Stimulated activated naive B cell treated with anti-CD40 and anti-IgM and Interleukin-4, amounts not matched to agents 10 μg/mL and 1 μg/mL and 100 μg/mL, for 72 hours (primary cell): ENCODE measurements at regions not wholly inside any gene's neighbourhood (a gene's known extent, or its start where the extent isn't known, plus 50 kb on each side); places are given as distances from the start of the nearest gene placed in this dataset.
A peak's percentile ranks its signal among the peaks of the same experiment; 100 is the strongest.

Experiments
- ATAC-seq, 2 donors: fragments of 150-1000 bp; cut with Tn5 transposase; replicated peaks; 2 replicates each; pipeline ENCODE4 v1.10.0; 2021; ENCODE audit warnings: moderate library complexity in 1 of 2
- DNase-seq: peaks from one replicate; pipeline ENCODE4 v3.0.0; 2021
- H3K27ac Mint-ChIP-seq: one replicate; pipeline ENCODE4 v1.8.0; 2022; ENCODE audit warnings: mild to moderate bottlenecking, mixed read lengths
- H3K27me3 Mint-ChIP-seq, 2 donors: one replicate each; pipeline ENCODE4 v1.8.0; 2022; ENCODE audit warnings: mixed read lengths in 2 of 2
- H3K36me3 Mint-ChIP-seq, 2 donors: one replicate each; pipeline ENCODE4 v1.8.0; 2022; ENCODE audit warnings: mixed read lengths in 2 of 2, mild to moderate bottlenecking in 1 of 2
- H3K4me1 Mint-ChIP-seq, 2 donors: one replicate each; pipeline ENCODE4 v1.8.0; 2022; ENCODE audit warnings: mixed read lengths in 2 of 2, mild to moderate bottlenecking in 1 of 2
- H3K4me3 Mint-ChIP-seq, 2 donors: one replicate each; pipeline ENCODE4 v1.8.0; 2022; ENCODE audit warnings: mild to moderate bottlenecking in 2 of 2, mixed read lengths in 2 of 2, moderate library complexity in 1 of 2
- H3K9me3 Mint-ChIP-seq, 2 donors: one replicate each; pipeline ENCODE4 v1.8.0; 2022; ENCODE audit warnings: mixed read lengths in 2 of 2, mild to moderate bottlenecking in 1 of 2

GRCh38 chr15:94535298-94536048 is 304.1 kb downstream of the MCTP2 start:
- ATAC-seq = no peak
- peaks cover 18 to 22% of the 10 kb centered on the region in 2 donors for H3K27me3 Mint-ChIP-seq
- H3K4me3 Mint-ChIP-seq = no peak overlapping the region
- no peak overlapping the region for H3K27ac Mint-ChIP-seq
- no peaks in the 10 kb centered on the region for H3K4me1 Mint-ChIP-seq
- H3K36me3 Mint-ChIP-seq = no peaks in the 10 kb centered on the region
- no peaks in the 10 kb centered on the region for H3K9me3 Mint-ChIP-seq
- DNase-seq = no peak

- Mint-ChIP-seq H3K27ac (no peak overlapping the region), H3K4me1 (no peaks in the 10 kb centered on the region), H3K4me3 (no peak overlapping the region), H3K27me3 (peaks cover 13 to 22% of the 10 kb centered on the region in 2 donors), H3K36me3 (no peaks in the 10 kb centered on the region), H3K9me3 (no peaks in the 10 kb centered on the region)
- DNase-seq (no peak), ATAC-seq (no peak)
Measured at GRCh38 chr15:94536549-94536948, 305.2 kb downstream of the MCTP2 start.

- no peaks in the 10 kb centered on the region for H3K9me3 Mint-ChIP-seq
- H3K4me1 Mint-ChIP-seq = no peaks in the 10 kb centered on the region
- H3K4me3 Mint-ChIP-seq = no peak overlapping the region
- H3K27me3 Mint-ChIP-seq = peaks cover 12 to 22% of the 10 kb centered on the region in 2 donors
- DNase-seq (no peak), ATAC-seq (no peak)
- H3K36me3 Mint-ChIP-seq = no peaks in the 10 kb centered on the region
- no peak overlapping the region for H3K27ac Mint-ChIP-seq
Measured at GRCh38 chr15:94538280-94538679, 306.9 kb downstream of the MCTP2 start.

GRCh38 chr15:94542391-94542790 is 311.0 kb downstream of the MCTP2 start:
- DNase-seq (no peak), ATAC-seq (no peak)
- H3K36me3 Mint-ChIP-seq = no peaks in the 10 kb centered on the region
- peaks cover 13 to 14% of the 10 kb centered on the region in 2 donors for H3K27me3 Mint-ChIP-seq
- no peaks in the 10 kb centered on the region for H3K9me3 Mint-ChIP-seq
- no peak overlapping the region for H3K27ac Mint-ChIP-seq
- H3K4me3 Mint-ChIP-seq = no peak overlapping the region
- H3K4me1 Mint-ChIP-seq = no peaks in the 10 kb centered on the region

- no peak for DNase-seq
- no peaks in the 10 kb centered on the region for H3K36me3 Mint-ChIP-seq
- H3K9me3 Mint-ChIP-seq = no peaks in the 10 kb centered on the region
- H3K27me3 Mint-ChIP-seq = peaks cover 11% of the 10 kb centered on the region in 2 donors
- H3K4me3 Mint-ChIP-seq = no peak overlapping the region
- H3K27ac Mint-ChIP-seq = no peak overlapping the region
- H3K4me1 Mint-ChIP-seq = no peaks in the 10 kb centered on the region
- ATAC-seq = no peak
Measured at GRCh38 chr15:94546808-94547207, 315.4 kb downstream of the MCTP2 start.

GRCh38 chr15:94547711-94548110 is 316.4 kb downstream of the MCTP2 start:
- ATAC-seq = no peak
- Mint-ChIP-seq H3K4me3 (no peak overlapping the region), H3K4me1 (no peaks in the 10 kb centered on the region), H3K36me3 (no peaks in the 10 kb centered on the region), H3K9me3 (no peaks in the 10 kb centered on the region), H3K27ac (no peak overlapping the region), H3K27me3 (peaks cover 17 to 20% of the 10 kb centered on the region in 2 donors)
- no peak for DNase-seq

GRCh38 chr15:94555841-94556519 is 324.6 kb downstream of the MCTP2 start:
- no peaks in the 10 kb centered on the region for H3K36me3 Mint-ChIP-seq
- H3K4me3 Mint-ChIP-seq = no peak overlapping the region
- no peaks in the 10 kb centered on the region for H3K4me1 Mint-ChIP-seq
- H3K9me3 Mint-ChIP-seq = no peaks in the 10 kb centered on the region
- DNase-seq (no peak), ATAC-seq (no peak)
- H3K27me3 Mint-ChIP-seq = peaks cover 13 to 22% of the 10 kb centered on the region in 2 donors
- H3K27ac Mint-ChIP-seq = no peak overlapping the region

GRCh38 chr15:94561036-94561689 is 329.8 kb downstream of the MCTP2 start:
- no peak overlapping the region for H3K27ac Mint-ChIP-seq
- no peaks in the 10 kb centered on the region for H3K36me3 Mint-ChIP-seq
- no peak overlapping the region for H3K4me3 Mint-ChIP-seq
- DNase-seq (no peak), ATAC-seq (no peak)
- H3K4me1 Mint-ChIP-seq = no peaks in the 10 kb centered on the region
- H3K27me3 Mint-ChIP-seq = peaks cover 2 to 15% of the 10 kb centered on the region in 2 donors
- peaks cover 4% of the 10 kb centered on the region in 2 donors for H3K9me3 Mint-ChIP-seq

- DNase-seq = no peak
- no peak for ATAC-seq
- Mint-ChIP-seq H3K27me3 (peaks cover 12 to 19% of the 10 kb centered on the region in 2 donors), H3K4me1 (no peaks in the 10 kb centered on the region), H3K27ac (no peak overlapping the region), H3K36me3 (no peaks in the 10 kb centered on the region), H3K4me3 (no peak overlapping the region), H3K9me3 (peaks cover 4% of the 10 kb centered on the region in 2 donors)
Measured at GRCh38 chr15:94563456-94563855, 332.1 kb downstream of the MCTP2 start.

GRCh38 chr15:94576889-94577533 is 345.6 kb downstream of the MCTP2 start:
- Mint-ChIP-seq H3K9me3 (no peaks in the 10 kb centered on the region), H3K27me3 (peaks cover 43 to 60% of the 10 kb centered on the region in 2 donors)

GRCh38 chr15:94579286-94579685 is 347.9 kb downstream of the MCTP2 start:
- Mint-ChIP-seq H3K27me3 (peaks cover 50 to 71% of the 10 kb centered on the region in 2 donors), H3K4me3 (no peak overlapping the region)

More at GRCh38 chr15:94576889-94577533, 345.6 kb downstream of the MCTP2 start:
- Mint-ChIP-seq H3K27ac (no peak overlapping the region), H3K4me1 (peaks cover 0 to 4% of the 10 kb centered on the region in 2 donors), H3K4me3 (no peak overlapping the region), H3K36me3 (no peaks in the 10 kb centered on the region)
- DNase-seq = no peak
- peak; percentile 58 to 65 for ATAC-seq

GRCh38 chr15:94580211-94580885 is 349.0 kb downstream of the MCTP2 start:
- no peak for DNase-seq
- Mint-ChIP-seq H3K4me3 (no peak overlapping the region), H3K4me1 (peaks cover 9 to 11% of the 10 kb centered on the region in 2 donors), H3K27ac (no peak overlapping the region), H3K9me3 (no peaks in the 10 kb centered on the region), H3K27me3 (peaks cover 57 to 75% of the 10 kb centered on the region in 2 donors), H3K36me3 (no peaks in the 10 kb centered on the region)
- ATAC-seq = no peak

More at GRCh38 chr15:94579286-94579685, 347.9 kb downstream of the MCTP2 start:
- ATAC-seq (no peak), DNase-seq (no peak)
- H3K4me1 Mint-ChIP-seq = peaks cover 0 to 6% of the 10 kb centered on the region in 2 donors
- H3K36me3 Mint-ChIP-seq = no peaks in the 10 kb centered on the region
- no peak overlapping the region for H3K27ac Mint-ChIP-seq
- no peaks in the 10 kb centered on the region for H3K9me3 Mint-ChIP-seq

GRCh38 chr15:94582368-94582767 is 351.0 kb downstream of the MCTP2 start:
- H3K4me3 Mint-ChIP-seq = no peak overlapping the region
- peaks cover 16% of the 10 kb centered on the region in 2 donors for H3K4me1 Mint-ChIP-seq
- H3K36me3 Mint-ChIP-seq = no peaks in the 10 kb centered on the region
- no peak overlapping the region for H3K27ac Mint-ChIP-seq
- ATAC-seq (peak; percentile 66 to 67), DNase-seq (no peak)
- peaks cover 0 to 1% of the 10 kb centered on the region in 2 donors for H3K9me3 Mint-ChIP-seq
- peaks cover 57 to 68% of the 10 kb centered on the region in 2 donors for H3K27me3 Mint-ChIP-seq

- Mint-ChIP-seq H3K27ac (no peak overlapping the region), H3K27me3 (peaks cover 62 to 80% of the 10 kb centered on the region in 2 donors), H3K36me3 (no peaks in the 10 kb centered on the region), H3K4me1 (peaks cover 16% of the 10 kb centered on the region in 2 donors), H3K4me3 (peak overlapping the region; percentile 58 to 64), H3K9me3 (peaks cover 0 to 1% of the 10 kb centered on the region in 2 donors)
- ATAC-seq = peak; percentile 82 to 83
- DNase-seq = peak; percentile 33
Measured at GRCh38 chr15:94584833-94585244, 353.5 kb downstream of the MCTP2 start.
